Prostate gland (tissue), 2 donors: ENCODE measurements at regions not wholly inside any gene's neighbourhood (a gene's known extent, or its start where the extent isn't known, plus 50 kb on each side); places are given as distances from the start of the nearest gene placed in this dataset.

ENCODE experiments used
- DNase-seq: peaks from one replicate; pipeline ENCODE4 v3.0.0-alpha.2; 2019; ENCODE audit warnings: low spot score
- H3K27ac ChIP-seq, 2 donors: fragments of 200-600 bp; sonication (generic); 2 replicates each; pipeline ENCODE4 v1.5.1; 2017 to 2019
- H3K27me3 ChIP-seq: fragments of 200-600 bp; sonication (generic); replicated peaks from 2 replicates; pipeline ENCODE4 v1.5.1; 2019; ENCODE audit not compliant: insufficient read depth
- H3K36me3 ChIP-seq, 2 donors: fragments of 200-600 bp; sonication (generic); 1 replicate in 1 of 2; 2 replicates in 1 of 2; pipeline versions ENCODE4 v1.5.1 to v1.8.1; 2017 to 2019
- H3K4me1 ChIP-seq: fragments of 200-600 bp; sonication (generic); replicated peaks from 2 replicates; pipeline ENCODE4 v1.5.1; 2019
- H3K4me3 ChIP-seq, 2 donors: fragments of 200-600 bp; sonication (generic); 2 replicates each; pipeline ENCODE4 v1.5.1; 2017 to 2019
- H3K9me3 ChIP-seq: fragments of 200-600 bp; sonication (generic); 2 replicates; pipeline ENCODE4 v1.5.1; 2017
- POLR2A ChIP-seq: fragments of 450-650 bp; IDR thresholded peaks from one replicate; pipeline ENCODE4 v1.6.1; 2016; ENCODE audit warnings: antibody characterized with exemption, mild to moderate bottlenecking
- POLR2AphosphoS5 ChIP-seq: sonication (generic); formaldehyde crosslinking; IDR thresholded peaks from one replicate; pipeline ENCODE4 v1.6.1; 2017; ENCODE audit warnings: antibody characterized with exemption
- WGBS: methylation state at CpG from one replicate; pipeline ENCODE4 v1.1.5; 2018; 5-methylcytosine and 5-hydroxymethylcytosine counted together
- intact Hi-C: fragments of 100-400 bp; cut with DNase I; formaldehyde crosslinking; loops from one replicate; pipeline ENCODE4 v1.14.2; 2022
- TF ChIP-seq, protein P1 (sequence below), 4 experiments: fragments of 200-600 bp in 2 of 4; fragments of 450-650 bp in 2 of 4; sonication (generic) in 2 of 4; IDR thresholded peaks; 1 replicate in 3 of 4; 2 replicates in 1 of 4; pipeline ENCODE4 v1.5.1; 2016 to 2019; ENCODE audit warnings: antibody characterized with exemption in 4 of 4, mild to moderate bottlenecking in 2 of 4, moderate library complexity in 2 of 4

DNA sequence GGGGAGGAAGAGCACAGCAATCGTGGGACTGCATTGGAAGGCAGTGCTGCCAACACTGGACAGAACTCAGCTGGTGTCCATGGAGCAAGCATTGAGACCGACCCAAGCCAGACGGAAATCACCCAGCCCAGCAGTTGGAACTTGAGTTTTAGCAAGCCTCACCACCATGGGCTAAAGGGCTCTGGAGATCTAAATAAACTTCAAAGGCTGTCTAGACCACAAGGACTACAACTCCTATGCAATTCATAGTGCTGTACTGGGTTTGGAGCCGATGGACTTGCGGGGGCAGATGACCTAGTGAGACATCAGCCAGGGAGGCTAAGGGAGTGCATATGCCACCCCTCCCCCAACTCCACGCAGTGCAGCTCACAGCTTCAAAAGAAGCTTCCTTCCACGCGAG lies 243.6 kb upstream of the SLC39A10 start:
- no peak for DNase-seq
- intact Hi-C loops = no loop called here
- Histone ChIP-seq H3K36me3 (no peaks in the 10 kb centered on the region), H3K27me3 (no peaks in the 10 kb centered on the region), H3K27ac (no peak overlapping the region), H3K4me3 (no peak overlapping the region), H3K9me3 (no peaks in the 10 kb centered on the region), H3K4me1 (no peaks in the 10 kb centered on the region)
- 79% methylated on average over 8 of the region's 8 CpGs for WGBS
- TF ChIP-seq POLR2AphosphoS5 (no peak), POLR2A (no peak)
- TF ChIP-seq, protein P1, sequence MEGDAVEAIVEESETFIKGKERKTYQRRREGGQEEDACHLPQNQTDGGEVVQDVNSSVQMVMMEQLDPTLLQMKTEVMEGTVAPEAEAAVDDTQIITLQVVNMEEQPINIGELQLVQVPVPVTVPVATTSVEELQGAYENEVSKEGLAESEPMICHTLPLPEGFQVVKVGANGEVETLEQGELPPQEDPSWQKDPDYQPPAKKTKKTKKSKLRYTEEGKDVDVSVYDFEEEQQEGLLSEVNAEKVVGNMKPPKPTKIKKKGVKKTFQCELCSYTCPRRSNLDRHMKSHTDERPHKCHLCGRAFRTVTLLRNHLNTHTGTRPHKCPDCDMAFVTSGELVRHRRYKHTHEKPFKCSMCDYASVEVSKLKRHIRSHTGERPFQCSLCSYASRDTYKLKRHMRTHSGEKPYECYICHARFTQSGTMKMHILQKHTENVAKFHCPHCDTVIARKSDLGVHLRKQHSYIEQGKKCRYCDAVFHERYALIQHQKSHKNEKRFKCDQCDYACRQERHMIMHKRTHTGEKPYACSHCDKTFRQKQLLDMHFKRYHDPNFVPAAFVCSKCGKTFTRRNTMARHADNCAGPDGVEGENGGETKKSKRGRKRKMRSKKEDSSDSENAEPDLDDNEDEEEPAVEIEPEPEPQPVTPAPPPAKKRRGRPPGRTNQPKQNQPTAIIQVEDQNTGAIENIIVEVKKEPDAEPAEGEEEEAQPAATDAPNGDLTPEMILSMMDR (IDR thresholded peaks at IDR 0.05) = no peak

DNA sequence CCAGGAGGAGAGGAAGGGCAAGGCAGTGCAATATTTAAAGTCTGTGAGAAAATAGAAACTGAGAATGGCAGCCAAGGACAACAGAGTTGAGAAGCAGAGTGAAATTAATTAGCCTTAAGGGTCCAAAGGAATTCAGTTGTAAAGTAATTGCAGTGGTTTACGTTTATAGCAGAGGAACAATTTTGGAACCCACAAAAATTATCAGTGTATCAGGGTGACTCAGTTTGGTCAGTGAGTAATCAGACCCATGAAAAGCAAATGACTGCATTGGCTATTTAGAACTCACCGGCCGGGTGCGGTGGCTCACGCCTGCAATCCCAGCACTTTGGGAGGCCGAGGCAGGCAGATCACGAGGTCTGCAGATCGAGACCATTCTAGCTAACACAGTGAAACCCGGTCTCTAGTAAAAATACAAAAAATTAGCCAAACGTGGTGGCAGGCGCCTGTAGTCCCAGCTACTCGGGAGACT lies 245.8 kb upstream of the SLC39A10 start:
- intact Hi-C loops = no loop called here
- WGBS = 85% methylated on average over 12 of the region's 12 CpGs

DNA sequence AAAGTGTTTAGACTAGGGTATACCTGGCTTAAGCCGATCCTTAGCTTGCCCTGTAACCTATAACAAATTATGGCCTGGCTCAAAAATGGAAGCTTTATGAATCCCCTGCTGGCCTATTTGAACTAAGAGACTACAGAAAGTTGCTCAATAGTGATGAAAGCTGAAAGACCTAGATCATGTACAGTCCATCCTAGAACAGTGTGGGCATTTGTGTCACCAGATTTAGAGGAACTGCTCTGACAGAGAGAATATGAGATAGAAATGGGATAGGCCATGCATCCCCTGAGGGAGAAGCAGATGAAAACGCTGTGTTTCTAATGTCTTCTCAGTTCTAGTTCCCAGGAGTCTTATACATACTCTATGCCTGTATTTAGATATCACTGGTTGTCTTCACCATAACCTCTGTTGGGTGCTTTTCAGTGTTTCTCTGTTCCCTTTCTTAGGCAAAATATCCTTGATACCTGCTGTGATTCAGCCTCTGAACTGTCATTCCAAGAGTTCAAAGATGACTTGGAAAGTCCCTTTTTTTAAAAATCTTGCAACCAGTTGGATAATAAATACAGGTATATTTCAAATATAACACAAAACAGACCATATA lies 246.9 kb upstream of the SLC39A10 start:
- WGBS = 77% methylated on average over 2 of the region's 2 CpGs
- Histone ChIP-seq H3K27me3 (no peaks in the 10 kb centered on the region), H3K9me3 (no peaks in the 10 kb centered on the region), H3K36me3 (no peaks in the 10 kb centered on the region), H3K4me3 (no peak overlapping the region), H3K4me1 (no peaks in the 10 kb centered on the region), H3K27ac (no peak overlapping the region)
- no peak for DNase-seq
- TF ChIP-seq, protein P1 (IDR thresholded peaks at IDR 0.05) = no peak
- no peak for TF ChIP-seq POLR2A
- no peak for TF ChIP-seq POLR2AphosphoS5
- intact Hi-C loops = no loop called here

More for the DNA sequence above, 245.8 kb upstream of the SLC39A10 start:
- no peaks in the 10 kb centered on the region for H3K27me3 ChIP-seq
- no peaks in the 10 kb centered on the region for H3K4me1 ChIP-seq
- H3K36me3 ChIP-seq = no peaks in the 10 kb centered on the region
- H3K9me3 ChIP-seq = no peaks in the 10 kb centered on the region
- H3K4me3 ChIP-seq = no peak overlapping the region
- TF ChIP-seq POLR2A (no peak), POLR2AphosphoS5 (no peak)
- TF ChIP-seq, protein P1 (IDR thresholded peaks at IDR 0.05) = no peak
- H3K27ac ChIP-seq = no peak overlapping the region
- no peak for DNase-seq

DNA sequence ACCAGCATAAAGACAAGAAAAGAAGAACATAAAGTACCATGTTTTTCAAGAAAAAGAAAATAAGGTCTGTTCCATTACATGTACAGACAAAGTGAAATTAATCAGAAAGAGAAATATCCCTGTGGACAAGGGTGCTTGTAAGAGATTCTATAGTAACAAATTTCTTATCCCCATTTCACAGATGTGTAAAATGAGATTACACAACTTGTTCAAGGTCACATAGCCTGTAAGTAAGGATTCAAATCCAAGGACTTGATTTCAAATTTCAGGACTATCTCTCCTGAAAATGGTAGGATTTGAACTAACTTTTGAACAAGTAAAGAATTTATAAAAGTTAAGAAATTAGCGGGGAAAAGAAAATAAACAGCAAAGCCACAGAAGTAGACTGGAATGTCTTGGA lies 248.2 kb upstream of the SLC39A10 start:
- Histone ChIP-seq H3K36me3 (no peaks in the 10 kb centered on the region), H3K4me1 (no peaks in the 10 kb centered on the region), H3K27ac (no peak overlapping the region), H3K9me3 (no peaks in the 10 kb centered on the region), H3K4me3 (no peak overlapping the region), H3K27me3 (no peaks in the 10 kb centered on the region)
- 92% methylated on average over 1 of the region's 1 CpG for WGBS
- TF ChIP-seq, protein P1 (IDR thresholded peaks at IDR 0.05) = no peak
- TF ChIP-seq POLR2AphosphoS5 (no peak), POLR2A (no peak)
- no peak for DNase-seq
- intact Hi-C loops = no loop called here

DNA sequence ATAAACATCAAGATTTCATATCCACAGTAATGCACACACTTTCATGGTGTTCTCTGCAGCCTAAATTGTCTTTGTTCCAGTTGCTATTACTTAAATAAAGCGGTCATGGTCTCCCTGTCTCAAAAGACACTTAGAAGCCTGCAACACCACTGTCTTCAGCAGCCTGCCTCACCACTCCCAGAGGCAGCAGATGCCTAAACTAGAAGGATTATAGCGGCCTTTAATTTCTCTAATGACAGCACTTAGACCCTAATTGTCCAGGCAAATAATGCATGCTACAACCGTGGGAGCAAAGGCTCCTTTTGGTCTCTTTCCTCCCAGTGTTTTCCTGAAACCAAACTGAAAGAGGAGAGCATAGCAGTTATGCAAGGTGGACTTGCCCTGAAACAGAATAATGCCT lies 248.8 kb upstream of the SLC39A10 start:
- Histone ChIP-seq H3K9me3 (no peaks in the 10 kb centered on the region), H3K27ac (no peak overlapping the region), H3K4me3 (no peak overlapping the region), H3K4me1 (no peaks in the 10 kb centered on the region), H3K27me3 (no peaks in the 10 kb centered on the region), H3K36me3 (no peaks in the 10 kb centered on the region)
- DNase-seq = no peak
- TF ChIP-seq, protein P1 (IDR thresholded peaks at IDR 0.05) = no peak
- TF ChIP-seq POLR2A = no peak
- no peak for TF ChIP-seq POLR2AphosphoS5
- intact Hi-C loops = no loop called here
- WGBS = 63% methylated on average over 3 of the region's 3 CpGs
